Common myeloid progenitor, CD34-positive (primary cell): ENCODE measurements at regions not wholly inside any gene's neighbourhood (a gene's known extent, or its start where the extent isn't known, plus 50 kb on each side); places are given as distances from the start of the nearest gene placed in this dataset.
"Not testable (repeated sequence)": the region's sequence is repeated elsewhere in the genome, so short reads cannot be mapped to it uniquely, and the experiment has no call there.

Experiments used
- CTCF ChIA-PET: fragments of 350-600 bp; sonication (Branson Sonifier 250); formaldehyde crosslinking; loops from one replicate; lab custom pipeline; 2021; ENCODE audit warnings: antibody characterized with exemption; lab: Charles Lee
- POLR2A ChIA-PET: fragments of 350-600 bp; sonication (Branson Sonifier 250); formaldehyde crosslinking; loops from one replicate; lab custom pipeline; 2021; ENCODE audit warnings: antibody characterized with exemption; lab: Charles Lee
- DNase-seq, 3 donors: peaks; one replicate each; pipeline versions ENCODE4 v3.0.0 to v3.0.0-alpha.2; 2013
- H3K27ac ChIP-seq, 2 experiments: 1 replicate in 1 of 2; 2 replicates in 1 of 2; pipeline ENCODE4 v1.7.0; 2013; ENCODE audit warnings: inconsistent platforms in 2 of 2, low read length in 2 of 2, mild to moderate bottlenecking in 2 of 2, low read depth in 1 of 2, moderate library complexity in 1 of 2; ENCODE audit not compliant: severe bottlenecking in 2 of 2, insufficient read depth in 1 of 2, poor library complexity in 1 of 2
- H3K27me3 ChIP-seq, 5 experiments: replicated peaks in 2 of 5; 1 replicate in 3 of 5; 2 replicates in 2 of 5; pipeline versions ENCODE4 v1.6.1 to v1.7.0; 2013; ENCODE audit warnings: low read length in 4 of 5, mild to moderate bottlenecking in 2 of 5, moderate library complexity in 2 of 5, inconsistent platforms in 1 of 5; ENCODE audit not compliant: insufficient read depth in 5 of 5, control insufficient read depth in 4 of 5
- H3K36me3 ChIP-seq, 4 experiments: 1 replicate in 2 of 4; 2 replicates in 2 of 4; pipeline versions ENCODE4 v1.6.1 to v1.7.0; 2013; ENCODE audit warnings: low read length in 3 of 4, control low read depth in 1 of 4, mild to moderate bottlenecking in 1 of 4; ENCODE audit not compliant: control insufficient read depth in 4 of 4, insufficient read depth in 4 of 4
- H3K4me1 ChIP-seq, 4 experiments: 1 replicate in 3 of 4; 2 replicates in 1 of 4; pipeline versions ENCODE4 v1.6.1 to v1.7.1; 2013; ENCODE audit warnings: low read length in 3 of 4, mild to moderate bottlenecking in 3 of 4, control low read depth in 1 of 4, inconsistent platforms in 1 of 4, moderate library complexity in 1 of 4; ENCODE audit not compliant: control insufficient read depth in 4 of 4, insufficient read depth in 4 of 4; ENCODE audit errors: control extremely low read depth in 1 of 4
- H3K4me3 ChIP-seq, 7 experiments: 1 replicate in 4 of 7; 2 replicates in 3 of 7; pipeline versions ENCODE4 v1.5.1 to v1.7.0; 2013; ENCODE audit warnings: mild to moderate bottlenecking in 7 of 7, low read length in 6 of 7, moderate library complexity in 6 of 7, inconsistent platforms in 2 of 7, low read depth in 2 of 7, control low read depth in 1 of 7; ENCODE audit not compliant: insufficient read depth in 4 of 7, control insufficient read depth in 1 of 7; ENCODE audit errors: extremely low read depth in 1 of 7
- H3K9me3 ChIP-seq, 5 experiments: 1 replicate in 4 of 5; 2 replicates in 1 of 5; pipeline versions ENCODE4 v1.6.1 to v1.7.1; 2013; ENCODE audit warnings: low read length in 4 of 5, mild to moderate bottlenecking in 2 of 5, inconsistent platforms in 1 of 5, low read depth in 1 of 5, moderate library complexity in 1 of 5; ENCODE audit not compliant: control insufficient read depth in 4 of 5, insufficient read depth in 2 of 5; ENCODE audit errors: control extremely low read depth in 1 of 5
- WGBS: methylation state at CpG from one replicate; pipeline ENCODE4 v1.1.5; 2013; ENCODE audit not compliant: insufficient coverage; 5-methylcytosine and 5-hydroxymethylcytosine counted together

- peak in 1 of 3 donors; percentile 23 for DNase-seq
- not testable (repeated sequence) for H3K4me3 ChIP-seq, H3K27ac ChIP-seq, H3K9me3 ChIP-seq, H3K36me3 ChIP-seq
- 96% methylated on average over 13 of the region's 24 CpGs for WGBS
- ChIA-PET POLR2A (interaction anchor here (0.8 kb wide), 1 partner anchor 41 kb away, joined by 3 read pairs; no protein-coding TSS in a partner anchor), CTCF (interaction anchor here (1.5 kb wide), 1 partner anchor 77 kb away, joined by 3 read pairs; no protein-coding TSS in a partner anchor)
- Histone ChIP-seq H3K4me1 (peaks cover 0 to 39% (median 27%) of the 10 kb centered on the region in 4 experiments), H3K27me3 (peaks cover 0 to 29% (median 16%) of the 10 kb centered on the region in 5 experiments)
These were observed 128.5 kb downstream of the MRPL14 start for GRCh38 chr6:43998592-43999243.

DNA sequence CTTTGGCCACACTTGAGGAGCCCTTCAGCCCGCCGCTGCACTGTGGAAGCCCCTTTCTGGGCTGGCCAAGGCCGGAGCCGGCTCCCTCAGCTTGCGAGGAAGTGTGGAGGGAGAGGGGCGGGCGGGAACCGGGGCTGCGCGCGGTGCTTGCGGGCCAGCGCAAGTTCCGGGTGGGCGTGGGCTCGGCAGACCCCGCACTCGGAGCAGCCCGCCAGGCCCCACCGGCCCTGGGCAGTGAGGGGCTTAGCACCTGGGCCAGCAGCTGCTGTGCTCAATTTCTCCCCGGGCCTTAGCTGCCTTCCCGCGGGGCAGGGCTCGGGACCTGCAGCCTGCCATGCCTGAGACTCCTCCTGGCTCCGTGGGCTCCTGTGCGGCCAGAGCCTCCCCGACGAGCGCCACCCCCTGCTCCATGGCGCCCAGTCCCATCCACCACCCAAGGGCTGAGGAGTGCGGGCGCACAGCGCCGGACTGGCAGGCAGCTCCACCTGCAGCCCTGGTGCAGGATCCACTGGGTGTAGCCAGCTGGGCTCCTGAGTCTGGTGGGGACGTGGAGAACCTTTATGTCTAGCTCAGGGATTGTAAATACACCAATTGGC lies 129.2 kb downstream of the MRPL14 start:
- not testable (repeated sequence) for DNase-seq, H3K36me3 ChIP-seq, H3K9me3 ChIP-seq, H3K4me3 ChIP-seq, H3K27ac ChIP-seq
- peaks cover 0 to 39% (median 21%) of the 10 kb centered on the region in 4 experiments for H3K4me1 ChIP-seq
- CTCF ChIA-PET, result interaction anchor here (1.5 kb wide), 1 partner anchor 77 kb away, joined by 3 read pairs; no protein-coding TSS in a partner anchor
- WGBS, result 98% methylated on average over 14 of the region's 35 CpGs
- POLR2A ChIA-PET, result interaction anchor here (0.8 kb wide), 1 partner anchor 42 kb away, joined by 3 read pairs; no protein-coding TSS in a partner anchor
- H3K27me3 ChIP-seq, result peaks cover 0 to 23% (median 10%) of the 10 kb centered on the region in 5 experiments

DNA sequence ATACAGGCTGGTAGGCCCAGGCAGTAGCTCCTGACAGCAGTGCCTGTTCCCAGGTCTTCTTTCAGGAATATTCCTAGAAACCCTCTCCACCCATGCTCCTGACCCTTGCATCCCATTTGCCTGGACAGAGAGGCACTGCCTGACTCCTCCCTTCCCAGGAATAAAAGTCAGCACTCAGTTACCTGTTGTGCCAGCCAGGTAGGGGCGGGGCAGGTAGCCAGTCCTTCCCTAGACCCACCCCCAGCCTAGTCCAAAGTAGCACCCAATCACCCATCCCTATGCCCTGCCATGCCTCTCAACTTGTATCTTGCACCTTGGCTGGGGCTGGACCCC lies 129.9 kb downstream of the MRPL14 start:
- H3K4me1 ChIP-seq, result peaks cover 0 to 35% (median 14%) of the 10 kb centered on the region in 4 experiments
- DNase-seq, result no peak
- WGBS, result 100% methylated on average over 1 of the region's 1 CpG
- H3K9me3 ChIP-seq, result no peaks in the 10 kb centered on the region
- peaks cover 0 to 15% (median 7%) of the 10 kb centered on the region in 5 experiments for H3K27me3 ChIP-seq
- no peak overlapping the region for H3K27ac ChIP-seq
- H3K4me3 ChIP-seq, result no peak overlapping the region
- POLR2A ChIA-PET, result no interaction called here
- CTCF ChIA-PET, result interaction anchor here (1.5 kb wide), 1 partner anchor 78 kb away, joined by 3 read pairs; no protein-coding TSS in a partner anchor
- H3K36me3 ChIP-seq, result no peaks in the 10 kb centered on the region

GRCh38 chr6:43996618-43997344 lies 130.5 kb downstream of the MRPL14 start:
- Histone ChIP-seq H3K36me3 (no peaks in the 10 kb centered on the region), H3K4me1 (peaks cover 0 to 33% (median 12%) of the 10 kb centered on the region in 4 experiments), H3K27me3 (peaks cover 0 to 11% (median 4%) of the 10 kb centered on the region in 5 experiments), H3K4me3 (no peak overlapping the region), H3K27ac (no peak overlapping the region), H3K9me3 (no peaks in the 10 kb centered on the region)
- WGBS, result 97% methylated on average over 6 of the region's 8 CpGs
- CTCF ChIA-PET, result no interaction called here
- POLR2A ChIA-PET, result no interaction called here
- no peak for DNase-seq

GRCh38 chr6:43995137-43995536 lies 132.1 kb downstream of the MRPL14 start:
- H3K36me3 ChIP-seq, result no peaks in the 10 kb centered on the region
- DNase-seq, result no peak
- ChIA-PET POLR2A (no interaction called here), CTCF (interaction anchor here (1.5 to 1.6 kb wide), 2 partner anchors 9 kb away, joined by 3 to 5 read pairs; no protein-coding TSS in a partner anchor)
- no peak overlapping the region for H3K4me3 ChIP-seq
- peaks cover 0 to 27% (median 4%) of the 10 kb centered on the region in 4 experiments for H3K4me1 ChIP-seq
- no peaks in the 10 kb centered on the region for H3K9me3 ChIP-seq
- 84% methylated on average over 2 of the region's 3 CpGs for WGBS
- H3K27me3 ChIP-seq, result no peaks in the 10 kb centered on the region
- H3K27ac ChIP-seq, result no peak overlapping the region

GRCh38 chr6:43993881-43994523 lies 133.2 kb downstream of the MRPL14 start:
- peaks cover 0 to 21% (median 2%) of the 10 kb centered on the region in 4 experiments for H3K4me1 ChIP-seq
- no peaks in the 10 kb centered on the region for H3K27me3 ChIP-seq
- DNase-seq, result no peak
- H3K36me3 ChIP-seq, result no peaks in the 10 kb centered on the region
- H3K27ac ChIP-seq, result no peak overlapping the region
- POLR2A ChIA-PET, result interaction anchor here (0.6 kb wide), 1 partner anchor 266 kb away, joined by 3 read pairs; no protein-coding TSS in a partner anchor
- H3K9me3 ChIP-seq, result no peaks in the 10 kb centered on the region
- WGBS, result 77% methylated on average over 5 of the region's 5 CpGs
- CTCF ChIA-PET, result interaction anchor here (1.1 to 1.6 kb wide), 3 partner anchors 8 to 108 kb away, joined by 3 to 5 read pairs (median 3); no protein-coding TSS in a partner anchor
- no peak overlapping the region for H3K4me3 ChIP-seq
